Activated T-helper 1 cell treated with anti-CD3 and anti-CD28 coated beads, Interleukin-12 subunit alpha, Interleukin-12 subunit beta, Interleukin-2, Interleukin-4 antibody, amounts not matched to agents 30 ng/mL and 10 ng/mL and 1 ng/mL, durations not matched to agents 14 hours and 24 hours and 36 hours (primary cell): ENCODE measurements at regions not wholly inside any gene's neighbourhood (a gene's known extent, or its start where the extent isn't known, plus 50 kb on each side); places are given as distances from the start of the nearest gene placed in this dataset.
"Not testable (repeated sequence)": the region's sequence is repeated elsewhere in the genome, so short reads cannot be mapped to it uniquely, and the experiment has no call there.

Experiments
- DNase-seq: peaks from one replicate; pipeline ENCODE4 v3.0.0; 2021; ENCODE audit warnings: low spot score
- H3K27ac Mint-ChIP-seq: one replicate; pipeline ENCODE4 v1.8.0; 2021; ENCODE audit warnings: mild to moderate bottlenecking, mixed read lengths
- H3K27me3 Mint-ChIP-seq: one replicate; pipeline ENCODE4 v1.8.0; 2022; ENCODE audit warnings: mild to moderate bottlenecking, moderate library complexity, mixed read lengths; ENCODE audit not compliant: insufficient read depth
- H3K36me3 Mint-ChIP-seq: one replicate; pipeline ENCODE4 v1.8.0; 2021; ENCODE audit warnings: low read depth, mixed read lengths
- H3K4me1 Mint-ChIP-seq: one replicate; pipeline ENCODE4 v1.8.0; 2021; ENCODE audit warnings: low read depth, mixed read lengths
- H3K4me3 Mint-ChIP-seq: one replicate; pipeline ENCODE4 v1.8.0; 2021; ENCODE audit warnings: mild to moderate bottlenecking, moderate library complexity, mixed read lengths
- H3K9me3 Mint-ChIP-seq: one replicate; pipeline ENCODE4 v1.8.0; 2021; ENCODE audit warnings: mixed read lengths
- intact Hi-C: fragments of 100-400 bp; cut with micrococcal nuclease; formaldehyde crosslinking; loops from one replicate; pipeline ENCODE4 v1.15.1; 2024

DNA sequence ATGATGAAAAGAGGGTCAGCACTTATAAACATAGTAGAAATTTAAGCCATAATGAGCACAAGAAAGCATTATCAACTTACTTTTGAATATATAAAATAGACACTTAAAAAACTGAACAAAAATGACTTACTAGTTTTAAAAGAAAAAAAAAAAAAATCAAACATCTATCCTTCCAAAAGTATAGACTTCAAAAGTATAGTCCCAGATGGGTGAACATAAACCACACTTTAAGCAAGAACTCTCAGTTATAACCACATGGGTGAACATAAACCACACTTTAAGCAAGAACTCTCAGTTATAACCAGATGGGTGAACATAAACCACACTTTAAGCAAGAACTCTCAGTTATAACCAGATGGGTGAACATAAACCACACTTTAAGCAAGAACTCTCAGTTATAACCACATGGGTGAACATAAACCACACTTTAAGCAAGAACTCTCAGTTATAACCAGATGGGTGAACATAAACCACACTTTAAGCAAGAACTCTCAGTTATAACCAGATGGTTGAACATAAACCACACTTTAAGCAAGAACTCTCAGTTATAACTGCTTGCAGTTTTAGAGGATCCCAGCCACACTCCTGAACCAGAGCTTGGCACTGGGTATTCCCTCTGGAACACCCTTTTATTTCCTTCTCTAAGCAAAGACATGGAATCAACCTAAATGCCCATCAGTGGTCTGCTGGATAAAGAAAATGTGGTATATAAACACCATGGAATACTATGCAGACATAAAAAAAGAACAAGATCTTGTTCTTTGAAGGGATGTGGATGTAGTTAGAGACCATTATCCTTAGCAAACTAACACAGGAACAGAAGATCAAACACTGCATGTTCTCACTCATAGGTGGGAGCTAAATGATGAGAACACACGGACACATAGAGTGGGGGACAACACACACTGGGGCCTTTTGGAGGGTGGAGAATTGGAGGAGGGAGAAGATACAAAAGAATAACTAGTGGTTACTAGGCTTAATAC is 82.6 kb upstream of the AGAP9 start:
- H3K27ac Mint-ChIP-seq, intact Hi-C loops, DNase-seq, H3K27me3 Mint-ChIP-seq, H3K4me1 Mint-ChIP-seq, H3K9me3 Mint-ChIP-seq, H3K36me3 Mint-ChIP-seq, H3K4me3 Mint-ChIP-seq: not testable (repeated sequence)

- H3K36me3 Mint-ChIP-seq, intact Hi-C loops, H3K27me3 Mint-ChIP-seq: not testable (repeated sequence)
Measured at GRCh38 chr10:47600604-47601003, 77.2 kb upstream of the AGAP9 start.

DNA sequence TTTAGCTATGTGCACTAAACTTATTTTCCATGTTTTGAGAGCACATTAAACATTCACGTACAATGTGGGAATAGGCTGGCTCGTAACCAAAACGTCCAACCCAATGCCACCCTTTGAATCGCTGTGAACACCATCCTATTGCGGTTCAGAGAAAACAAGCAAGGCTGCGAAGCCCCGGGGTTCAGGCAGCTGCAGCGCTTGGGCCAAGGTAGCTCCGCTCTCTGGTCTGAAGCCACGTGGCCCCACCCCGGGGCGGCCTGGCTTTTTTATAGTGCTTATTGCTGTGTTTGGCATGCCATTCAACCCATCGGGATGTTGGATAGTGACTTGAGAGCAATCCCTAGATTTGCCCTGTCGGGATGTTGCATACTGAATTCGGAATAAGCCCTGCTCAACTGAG is 76.7 kb upstream of the AGAP9 start:
- H3K27me3 Mint-ChIP-seq, intact Hi-C loops, H3K9me3 Mint-ChIP-seq: not testable (repeated sequence)

More at GRCh38 chr10:47600604-47601003, 77.2 kb upstream of the AGAP9 start:
- not testable (repeated sequence) for H3K27ac Mint-ChIP-seq, DNase-seq, H3K9me3 Mint-ChIP-seq, H3K4me3 Mint-ChIP-seq, H3K4me1 Mint-ChIP-seq

DNA sequence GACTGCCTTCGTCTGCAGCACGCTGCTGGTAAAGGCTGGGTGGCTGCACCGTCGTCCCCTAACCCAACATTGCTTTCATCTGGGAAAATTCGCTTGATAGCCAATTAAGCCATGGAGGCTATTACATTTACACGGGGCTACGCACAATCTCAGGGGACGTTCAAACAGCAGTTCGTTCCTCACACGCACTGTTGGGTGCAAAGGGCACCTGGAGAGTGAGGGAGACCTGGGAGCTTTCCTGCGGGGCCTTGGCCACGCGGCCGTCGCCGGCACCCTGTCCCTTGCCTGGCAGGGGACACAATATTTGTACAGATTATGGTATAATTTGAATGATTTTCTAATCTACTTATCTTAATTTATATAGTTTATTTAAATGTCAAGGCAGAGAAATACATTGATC is 76.2 kb upstream of the AGAP9 start:
- DNase-seq, intact Hi-C loops, H3K4me1 Mint-ChIP-seq, H3K4me3 Mint-ChIP-seq, H3K9me3 Mint-ChIP-seq, H3K27ac Mint-ChIP-seq, H3K27me3 Mint-ChIP-seq, H3K36me3 Mint-ChIP-seq: not testable (repeated sequence)

More for the DNA sequence above, 76.7 kb upstream of the AGAP9 start:
- H3K4me3 Mint-ChIP-seq, H3K4me1 Mint-ChIP-seq, H3K36me3 Mint-ChIP-seq, H3K27ac Mint-ChIP-seq, DNase-seq: not testable (repeated sequence)

DNA sequence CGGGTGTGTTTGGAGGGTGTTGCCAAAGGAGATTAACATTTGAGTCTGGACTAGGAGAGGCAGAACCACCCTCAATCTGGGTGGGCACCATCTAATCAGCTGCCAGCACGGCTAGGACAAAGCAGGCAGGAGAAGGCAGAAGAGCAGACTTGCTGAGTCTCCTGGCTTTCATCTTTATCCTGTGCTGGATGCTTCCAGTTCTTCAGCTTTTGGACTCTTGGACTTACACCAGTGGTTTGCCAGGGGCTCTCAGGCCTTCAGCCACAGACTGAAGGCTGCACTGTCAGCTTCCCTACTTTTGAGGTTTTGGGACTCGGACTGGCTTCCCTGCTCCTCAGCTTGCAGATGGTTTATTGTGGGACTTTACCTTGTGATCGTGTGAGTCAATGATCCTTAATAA is 70.4 kb upstream of the AGAP9 start:
- H3K27me3 Mint-ChIP-seq, result peaks cover 13% of the 10 kb centered on the region
- intact Hi-C loops, H3K4me1 Mint-ChIP-seq, H3K27ac Mint-ChIP-seq, H3K36me3 Mint-ChIP-seq, H3K4me3 Mint-ChIP-seq, DNase-seq, H3K9me3 Mint-ChIP-seq: not testable (repeated sequence)

GRCh38 chr10:47593129-47593528 is 69.7 kb upstream of the AGAP9 start:
- peaks cover 13% of the 10 kb centered on the region for H3K27me3 Mint-ChIP-seq
- H3K9me3 Mint-ChIP-seq, H3K36me3 Mint-ChIP-seq, H3K4me3 Mint-ChIP-seq, intact Hi-C loops, H3K27ac Mint-ChIP-seq, DNase-seq, H3K4me1 Mint-ChIP-seq: not testable (repeated sequence)

DNA sequence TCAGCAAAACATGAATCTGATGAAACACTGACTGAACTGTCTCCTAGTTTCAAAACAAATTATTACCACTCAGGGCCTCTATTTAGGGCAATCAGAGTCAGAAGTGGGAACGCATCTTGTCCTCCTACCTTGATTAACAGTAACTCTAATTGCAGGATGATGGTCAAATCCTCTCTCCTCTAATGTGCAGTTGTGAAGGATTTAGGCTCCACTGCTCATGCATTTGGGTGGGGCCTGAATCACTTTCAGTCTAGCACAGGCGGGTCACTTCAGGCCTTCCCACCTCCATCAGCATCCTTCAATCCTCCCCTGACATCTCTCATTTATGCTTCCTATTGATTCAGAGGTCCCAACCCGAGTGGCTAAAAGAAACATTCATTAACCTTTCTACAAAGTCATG is 67.5 kb upstream of the AGAP9 start:
- H3K9me3 Mint-ChIP-seq, H3K4me3 Mint-ChIP-seq, H3K36me3 Mint-ChIP-seq, intact Hi-C loops, H3K27ac Mint-ChIP-seq, H3K4me1 Mint-ChIP-seq, DNase-seq, H3K27me3 Mint-ChIP-seq: not testable (repeated sequence)

- H3K27me3 Mint-ChIP-seq, DNase-seq, H3K27ac Mint-ChIP-seq, intact Hi-C loops, H3K4me1 Mint-ChIP-seq, H3K4me3 Mint-ChIP-seq, H3K36me3 Mint-ChIP-seq, H3K9me3 Mint-ChIP-seq: not testable (repeated sequence)
Measured at GRCh38 chr10:47590534-47590933, 67.1 kb upstream of the AGAP9 start.

DNA sequence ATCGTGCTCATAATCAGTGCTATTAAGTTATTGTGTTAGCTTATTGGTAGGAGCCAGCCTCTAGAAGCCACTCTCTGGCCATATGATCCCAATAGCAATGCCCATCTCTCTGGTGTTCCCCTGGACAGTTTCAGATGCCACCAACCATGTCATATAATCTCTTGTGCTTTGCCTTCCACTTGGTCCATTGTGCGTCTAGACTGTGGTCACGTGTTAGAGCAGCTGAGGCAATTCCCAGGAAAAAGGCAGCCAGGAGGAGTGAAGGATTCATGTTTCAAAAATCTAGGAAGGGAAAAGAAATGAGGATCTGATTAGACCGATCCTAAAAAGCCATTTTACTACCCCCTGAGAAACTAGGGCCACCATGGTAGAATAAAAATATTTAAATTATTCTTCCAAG is 58.6 kb upstream of the AGAP9 start:
- H3K4me3 Mint-ChIP-seq, H3K27me3 Mint-ChIP-seq, DNase-seq, H3K9me3 Mint-ChIP-seq, H3K27ac Mint-ChIP-seq, H3K36me3 Mint-ChIP-seq, H3K4me1 Mint-ChIP-seq, intact Hi-C loops: not testable (repeated sequence)

DNA sequence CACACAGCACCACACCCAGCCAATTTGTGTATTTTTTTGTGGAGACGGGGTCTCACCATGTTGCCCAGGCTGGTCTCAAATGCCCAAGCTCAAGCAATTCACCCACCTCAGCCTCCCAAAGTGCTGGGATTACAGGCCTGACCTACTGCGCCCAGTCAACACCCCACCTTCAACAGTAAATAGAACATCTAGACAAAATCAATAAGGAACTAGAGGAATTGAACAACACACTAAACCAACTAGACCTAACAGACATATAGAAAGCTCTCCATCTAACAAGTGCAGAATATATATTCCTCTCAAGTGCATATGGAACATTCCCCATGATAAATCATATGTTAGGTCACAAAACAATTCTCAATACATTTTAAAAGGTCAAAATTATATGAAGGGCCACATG is 56.6 kb upstream of the AGAP9 start:
- H3K4me3 Mint-ChIP-seq, H3K27me3 Mint-ChIP-seq, H3K9me3 Mint-ChIP-seq, H3K36me3 Mint-ChIP-seq, DNase-seq, H3K4me1 Mint-ChIP-seq, H3K27ac Mint-ChIP-seq, intact Hi-C loops: not testable (repeated sequence)

GRCh38 chr10:47578547-47578946 is 55.1 kb upstream of the AGAP9 start:
- H3K4me1 Mint-ChIP-seq, intact Hi-C loops, H3K4me3 Mint-ChIP-seq, DNase-seq, H3K9me3 Mint-ChIP-seq, H3K36me3 Mint-ChIP-seq, H3K27ac Mint-ChIP-seq, H3K27me3 Mint-ChIP-seq: not testable (repeated sequence)
